ENCODE measurements at regions not wholly inside any gene's neighbourhood (a gene's known extent, or its start where the extent isn't known, plus 50 kb on each side); places are given as distances from the start of the nearest gene placed in this dataset.

DNA sequence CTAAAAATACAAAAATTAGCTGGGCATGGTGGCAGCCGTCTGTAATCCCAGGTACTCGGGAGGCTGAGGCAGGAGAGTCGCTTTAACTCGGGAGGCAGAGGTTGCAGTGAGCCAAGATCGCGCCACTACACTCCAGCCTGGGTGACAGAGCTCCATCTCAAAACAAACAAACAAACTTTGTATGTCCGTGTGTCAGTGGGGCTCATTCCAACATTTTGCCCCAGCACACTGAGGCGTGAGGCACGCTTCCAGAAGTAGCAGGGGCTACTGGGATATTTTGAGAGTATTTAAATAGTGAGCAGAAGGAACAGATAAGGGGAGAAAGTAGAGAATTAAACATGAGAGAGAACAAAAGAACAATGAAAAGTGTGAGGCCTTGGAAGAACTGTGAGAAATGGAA, 83.3 kb upstream of the TANK start:
- no peak for FAIRE-seq

GRCh38 chr2:161077367-161078210, 82.6 kb upstream of the TANK start:
- FAIRE-seq, result no peak

DNA sequence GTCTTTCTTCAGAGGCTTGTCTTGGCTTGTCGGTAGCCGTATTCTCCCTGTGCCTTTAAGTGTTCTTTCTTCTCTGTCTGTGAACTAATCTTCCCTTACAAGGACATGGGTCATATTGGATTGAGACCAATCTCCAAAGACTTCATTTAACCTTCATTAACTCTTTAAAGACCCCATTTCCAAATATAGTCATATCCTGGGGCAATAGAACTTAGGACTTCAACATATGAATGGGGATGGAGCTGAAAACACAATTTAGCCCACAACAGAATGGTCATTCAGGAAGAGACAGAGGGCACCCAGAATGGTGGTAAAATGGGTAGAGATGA, 82.1 kb upstream of the TANK start:
- FAIRE-seq, result no peak

DNA sequence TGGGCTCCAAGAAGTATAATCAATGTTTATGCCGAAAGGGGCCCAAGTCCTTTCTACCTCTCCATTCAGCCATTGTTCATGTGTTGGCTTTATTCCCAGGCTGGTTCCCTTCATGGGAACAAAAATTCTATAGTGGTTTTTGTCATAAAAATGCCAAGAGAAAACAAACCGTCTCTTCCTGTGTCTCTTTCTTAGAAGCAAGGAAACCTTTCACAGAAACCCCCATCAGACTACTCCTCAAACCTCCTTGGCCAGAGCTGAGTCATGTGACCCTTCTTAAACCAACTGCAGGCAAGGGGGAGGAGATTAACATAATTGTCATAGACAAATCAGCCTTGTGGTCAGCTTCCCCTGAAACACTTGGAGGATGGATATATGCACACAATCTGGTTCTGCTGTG, 75.1 kb upstream of the TANK start:
- no peak for FAIRE-seq

GRCh38 chr2:161088658-161089350, 71.4 kb upstream of the TANK start:
- FAIRE-seq, result no peak

DNA sequence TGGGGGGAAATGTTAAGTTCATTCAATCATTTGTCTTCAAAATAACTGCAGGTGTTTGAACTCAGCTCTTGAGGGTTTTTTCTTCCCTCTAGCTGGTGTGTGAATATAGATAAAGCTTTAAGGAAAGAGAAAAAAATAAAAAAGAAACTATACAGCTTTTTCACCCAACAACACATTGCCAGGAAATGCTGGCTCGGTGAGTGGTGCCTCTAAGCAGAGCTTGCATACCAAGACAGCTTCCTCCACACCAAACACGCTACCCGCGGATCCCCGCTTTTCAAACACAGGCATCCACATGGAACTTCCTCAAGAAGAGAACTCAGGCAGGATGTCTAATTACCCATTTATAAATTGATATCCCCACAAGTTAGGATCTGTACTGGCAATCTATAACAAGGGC, 69.8 kb upstream of the TANK start:
- no peak for FAIRE-seq

GRCh38 chr2:161095314-161095713, 64.9 kb upstream of the TANK start:
- FAIRE-seq, result no peak

- no peak for FAIRE-seq
Observed at GRCh38 chr2:161096336-161096735, 63.9 kb upstream of the TANK start.

DNA sequence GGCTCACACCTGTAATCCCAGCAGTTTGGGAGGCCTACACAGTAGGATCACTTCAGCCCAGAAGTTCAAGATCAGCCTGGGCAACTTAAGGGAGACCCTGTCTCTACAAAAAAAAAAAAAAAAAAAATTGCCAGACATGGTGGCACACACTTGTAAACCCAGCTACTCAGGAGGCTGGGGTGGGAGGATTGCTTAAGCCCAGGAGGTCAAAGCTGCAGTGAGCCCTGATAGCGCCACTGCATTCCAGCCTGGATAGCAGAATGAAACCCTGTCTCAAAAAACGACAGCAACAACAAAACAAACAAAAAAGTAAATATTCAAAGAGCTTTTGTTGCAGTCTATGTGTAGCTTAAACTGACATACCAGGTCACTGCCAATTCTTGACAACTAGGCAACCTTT, 63.1 kb upstream of the TANK start:
- no peak for FAIRE-seq

- FAIRE-seq, result peak; percentile 98
Observed at GRCh38 chr2:161100211-161100895, 59.9 kb upstream of the TANK start.

- no peak for FAIRE-seq
Observed at GRCh38 chr2:161101406-161101805, 58.8 kb upstream of the TANK start.

DNA sequence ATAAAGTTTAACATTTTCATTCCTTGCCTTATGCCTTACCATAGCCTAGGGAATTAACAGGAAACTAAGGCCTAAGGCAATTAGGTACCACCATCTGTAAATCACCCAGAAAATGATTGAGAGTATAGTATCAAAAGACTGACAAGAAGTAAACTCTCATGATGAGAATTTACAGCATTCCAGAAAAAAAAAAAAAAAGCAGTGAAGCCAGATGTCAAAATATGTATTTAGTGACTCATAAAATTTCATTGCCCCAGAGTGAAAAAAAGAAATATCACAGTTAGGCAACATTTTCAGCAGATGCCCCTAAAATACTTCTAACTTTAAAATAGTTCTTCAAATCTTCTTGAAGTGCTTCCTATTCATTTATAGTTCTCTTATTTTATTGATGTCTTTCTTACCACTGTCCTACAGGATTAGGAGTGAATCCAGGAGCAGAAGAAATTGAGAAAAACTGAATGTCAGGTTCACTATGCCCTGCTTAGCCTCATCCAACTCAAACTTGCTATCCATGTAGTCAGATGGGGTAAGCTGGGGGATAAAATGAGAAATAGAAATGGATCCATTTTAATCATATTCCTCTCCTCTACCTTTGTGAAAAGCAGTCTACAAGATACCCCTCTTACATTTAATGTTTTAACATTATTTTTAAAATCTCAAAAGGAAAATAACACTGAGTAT, 57.3 kb upstream of the TANK start:
- FAIRE-seq, result no peak

DNA sequence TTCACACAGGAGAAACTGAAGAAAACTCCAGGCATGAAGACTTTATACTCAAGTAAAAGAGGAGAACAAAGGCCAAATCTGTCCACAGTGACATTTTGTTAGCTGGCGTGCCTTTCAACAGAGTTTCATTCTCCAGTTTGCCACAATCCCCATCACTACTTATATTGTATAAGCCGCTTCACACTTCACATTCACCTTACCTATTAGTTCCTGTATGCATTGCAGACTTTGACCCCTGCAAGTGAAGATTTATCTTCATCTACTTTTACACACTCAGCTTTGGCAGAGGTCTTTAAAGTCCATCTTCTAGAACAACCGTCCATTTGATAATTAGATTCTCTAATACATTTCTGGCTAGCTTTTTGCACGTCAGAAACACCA, 56.8 kb upstream of the TANK start:
- FAIRE-seq, result no peak

DNA sequence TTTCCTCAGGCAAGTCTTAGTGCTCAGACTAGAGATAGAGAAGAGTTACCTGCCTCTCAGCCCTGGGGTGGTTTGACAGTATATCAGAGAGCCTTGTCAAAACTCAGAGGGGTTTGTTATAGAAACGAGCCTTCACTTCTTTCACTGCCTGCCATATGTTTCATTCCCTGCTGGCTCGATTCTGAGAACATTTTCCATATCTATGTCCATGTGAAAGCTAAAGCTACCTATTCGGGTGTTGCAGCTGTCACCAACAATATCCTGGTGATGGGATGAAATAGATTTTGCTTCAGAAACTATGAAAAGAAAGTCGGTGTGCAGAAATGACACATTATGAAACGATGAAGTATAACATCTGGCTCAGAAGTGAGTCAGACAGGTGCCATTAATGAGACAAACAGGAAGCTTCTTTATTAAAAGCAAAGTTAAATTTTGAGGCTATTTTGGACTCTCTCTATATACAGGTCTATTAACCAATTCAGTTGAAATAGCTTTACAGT, 56.1 kb upstream of the TANK start:
- FAIRE-seq, result no peak

GRCh38 chr2:161107265-161107664, 53.0 kb upstream of the TANK start:
- FAIRE-seq, result no peak
